Activated naive CD4-positive, alpha-beta T cell treated with Interleukin-2 at 50 U/mL for 16 hours (primary cell): ENCODE measurements at regions not wholly inside any gene's neighbourhood (a gene's known extent, or its start where the extent isn't known, plus 50 kb on each side); places are given as distances from the start of the nearest gene placed in this dataset.
"Not testable (repeated sequence)": the region's sequence is repeated elsewhere in the genome, so short reads cannot be mapped to it uniquely, and the experiment has no call there.

ENCODE experiments used
- DNase-seq: peaks from one replicate; pipeline ENCODE4 v3.0.0-alpha.2; 2020

- no peak for DNase-seq
Measured at GRCh38 chr16:72654535-72654934, 393.4 kb downstream of the ZFHX3 start.

GRCh38 chr16:72649254-72649944, 398.5 kb downstream of the ZFHX3 start:
- DNase-seq, result no peak

GRCh38 chr16:72646615-72647014, 401.3 kb downstream of the ZFHX3 start:
- no peak for DNase-seq

GRCh38 chr16:72645538-72645937, 402.4 kb downstream of the ZFHX3 start:
- DNase-seq, result no peak

- DNase-seq, result no peak
Measured at GRCh38 chr16:72644911-72645310, 403.0 kb downstream of the ZFHX3 start.

GRCh38 chr16:72639494-72639893, 408.4 kb downstream of the ZFHX3 start:
- no peak for DNase-seq

- no peak for DNase-seq
Measured at GRCh38 chr16:72637306-72637705, 410.6 kb downstream of the ZFHX3 start.

GRCh38 chr16:72635694-72636093, 412.2 kb downstream of the ZFHX3 start:
- no peak for DNase-seq

GRCh38 chr16:72635104-72635503, 412.8 kb downstream of the ZFHX3 start:
- DNase-seq, result no peak

- not testable (repeated sequence) for DNase-seq
Measured at GRCh38 chr16:72627182-72627896, 420.6 kb downstream of the ZFHX3 start.

- no peak for DNase-seq
Measured at GRCh38 chr16:72626623-72627022, 421.3 kb downstream of the ZFHX3 start.

GRCh38 chr16:72621651-72622050, 426.3 kb downstream of the ZFHX3 start:
- no peak for DNase-seq

- DNase-seq, result no peak
Measured at GRCh38 chr16:72620853-72621252, 427.1 kb downstream of the ZFHX3 start.

GRCh38 chr16:72620348-72620747, 427.6 kb downstream of the ZFHX3 start:
- DNase-seq, result no peak

- no peak for DNase-seq
Measured at GRCh38 chr16:72615856-72616255, 432.1 kb downstream of the ZFHX3 start.

- no peak for DNase-seq
Measured at GRCh38 chr16:72612718-72613117, 435.2 kb downstream of the ZFHX3 start.

- no peak for DNase-seq
Measured at GRCh38 chr16:72612256-72612655, 435.7 kb downstream of the ZFHX3 start.

GRCh38 chr16:72609933-72610332, 438.0 kb upstream of the PMFBP1 start:
- no peak for DNase-seq

- DNase-seq, result no peak
Measured at GRCh38 chr16:72609066-72609465, 437.1 kb upstream of the PMFBP1 start.

GRCh38 chr16:72604375-72604774, 432.4 kb upstream of the PMFBP1 start:
- DNase-seq, result no peak

- DNase-seq, result no peak
Measured at GRCh38 chr16:72602499-72602898, 430.5 kb upstream of the PMFBP1 start.

- no peak for DNase-seq
Measured at GRCh38 chr16:72598696-72599095, 426.7 kb upstream of the PMFBP1 start.

GRCh38 chr16:72597938-72598337, 426.0 kb upstream of the PMFBP1 start:
- DNase-seq, result no peak

- DNase-seq, result no peak
Measured at GRCh38 chr16:72596373-72596772, 424.4 kb upstream of the PMFBP1 start.
